ENCODE measurements at regions not wholly inside any gene's neighbourhood (a gene's known extent, or its start where the extent isn't known, plus 50 kb on each side); places are given as distances from the start of the nearest gene placed in this dataset.

- TF ChIP-seq ARNTL (CRISPR knock-in tag; IDR thresholded peaks at IDR 0.05; ENCODE audit: borderline replicate concordance, low read depth): no peak
- no peak for TF ChIP-seq CSDC2 (CRISPR knock-in tag; IDR thresholded peaks at IDR 0.05)
- no peak for TF ChIP-seq ISL1 (CRISPR knock-in tag; IDR thresholded peaks at IDR 0.05)
- TF ChIP-seq PATZ1 (CRISPR knock-in tag; IDR thresholded peaks at IDR 0.05; ENCODE audit: borderline replicate concordance): no peak
- no peak for TF ChIP-seq ESRRG (CRISPR knock-in tag; IDR thresholded peaks at IDR 0.05)
- no peak for TF ChIP-seq CSRNP3 (CRISPR knock-in tag; IDR thresholded peaks at IDR 0.05)
- no peak for TF ChIP-seq POU6F1 (CRISPR knock-in tag; IDR thresholded peaks at IDR 0.05; ENCODE audit: borderline replicate concordance, low read depth)
- no peak for TF ChIP-seq CREB5 (CRISPR knock-in tag; IDR thresholded peaks at IDR 0.05; ENCODE audit: low read depth)
Measured at GRCh38 chr2:56693501-56693900, 509.7 kb downstream of the CCDC85A start.

Measured in SK-N-SH treated with all-trans-retinoic acid at 6 μM for 48 hours (cell line).